Neutrophil (primary cell): ENCODE measurements at regions not wholly inside any gene's neighbourhood (a gene's known extent, or its start where the extent isn't known, plus 50 kb on each side); places are given as distances from the start of the nearest gene placed in this dataset.

Experiments used
- H3K27ac ChIP-seq: fragments of 200-600 bp; sonication (generic); 2 replicates; pipeline ENCODE4 v1.5.1; 2016; ENCODE audit warnings: mild to moderate bottlenecking, moderate library complexity
- H3K27me3 ChIP-seq: fragments of 200-600 bp; sonication (generic); 2 replicates; pipeline ENCODE4 v1.6.0; 2016; ENCODE audit warnings: mild to moderate bottlenecking
- H3K36me3 ChIP-seq: fragments of 200-600 bp; sonication (generic); 2 replicates; pipeline ENCODE4 v1.5.1; 2017
- H3K4me1 ChIP-seq, 2 experiments: fragments of 200-600 bp in 1 of 2; sonication (generic) in 1 of 2; 1 replicate in 1 of 2; 2 replicates in 1 of 2; pipeline versions ENCODE4 v1.5.1 to v1.6.1; 2013 to 2016; ENCODE audit warnings: low read depth in 1 of 2, low read length in 1 of 2, mild to moderate bottlenecking in 1 of 2, moderate library complexity in 1 of 2; ENCODE audit not compliant: control insufficient read depth in 1 of 2, insufficient read depth in 1 of 2
- H3K4me3 ChIP-seq, 2 experiments: fragments of 200-600 bp in 1 of 2; sonication (generic) in 1 of 2; 1 replicate in 1 of 2; 2 replicates in 1 of 2; pipeline ENCODE4 v1.5.1; 2013 to 2016; ENCODE audit warnings: low read depth in 1 of 2, low read length in 1 of 2, mild to moderate bottlenecking in 1 of 2, moderate library complexity in 1 of 2
- H3K9me3 ChIP-seq: fragments of 200-600 bp; sonication (generic); 2 replicates; pipeline ENCODE4 v1.5.1; 2016
- TF ChIP-seq, protein P1 (sequence below): fragments of 200-600 bp; sonication (generic); IDR thresholded peaks from 2 replicates; pipeline ENCODE4 v1.5.1; 2016; ENCODE audit warnings: antibody characterized with exemption

DNA sequence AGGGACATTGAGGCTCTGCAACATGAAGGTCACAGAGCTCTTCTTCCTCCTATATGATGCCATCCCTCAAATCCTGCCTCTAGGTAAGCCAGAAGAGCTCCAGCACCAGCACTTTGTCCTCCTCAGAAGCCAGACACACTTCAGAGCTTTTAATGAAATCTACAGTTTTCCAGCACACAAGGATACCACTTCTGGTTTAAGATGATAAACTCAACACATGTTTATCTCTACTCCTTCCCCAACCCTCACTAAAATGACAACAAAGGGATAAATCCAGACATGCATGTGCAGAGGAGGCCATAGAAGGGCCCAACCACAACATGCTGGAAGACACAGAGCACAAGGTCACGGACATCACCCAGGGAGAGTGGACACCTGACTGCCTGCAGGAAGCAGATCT is 195.3 kb downstream of the USP12 start:
- Histone ChIP-seq H3K27ac (no peak overlapping the region), H3K36me3 (no peaks in the 10 kb centered on the region), H3K4me1 (peaks cover 0 to 3% of the 10 kb centered on the region in 2 experiments), H3K4me3 (no peak overlapping the region), H3K27me3 (no peaks in the 10 kb centered on the region), H3K9me3 (no peaks in the 10 kb centered on the region)
- TF ChIP-seq, protein P1, sequence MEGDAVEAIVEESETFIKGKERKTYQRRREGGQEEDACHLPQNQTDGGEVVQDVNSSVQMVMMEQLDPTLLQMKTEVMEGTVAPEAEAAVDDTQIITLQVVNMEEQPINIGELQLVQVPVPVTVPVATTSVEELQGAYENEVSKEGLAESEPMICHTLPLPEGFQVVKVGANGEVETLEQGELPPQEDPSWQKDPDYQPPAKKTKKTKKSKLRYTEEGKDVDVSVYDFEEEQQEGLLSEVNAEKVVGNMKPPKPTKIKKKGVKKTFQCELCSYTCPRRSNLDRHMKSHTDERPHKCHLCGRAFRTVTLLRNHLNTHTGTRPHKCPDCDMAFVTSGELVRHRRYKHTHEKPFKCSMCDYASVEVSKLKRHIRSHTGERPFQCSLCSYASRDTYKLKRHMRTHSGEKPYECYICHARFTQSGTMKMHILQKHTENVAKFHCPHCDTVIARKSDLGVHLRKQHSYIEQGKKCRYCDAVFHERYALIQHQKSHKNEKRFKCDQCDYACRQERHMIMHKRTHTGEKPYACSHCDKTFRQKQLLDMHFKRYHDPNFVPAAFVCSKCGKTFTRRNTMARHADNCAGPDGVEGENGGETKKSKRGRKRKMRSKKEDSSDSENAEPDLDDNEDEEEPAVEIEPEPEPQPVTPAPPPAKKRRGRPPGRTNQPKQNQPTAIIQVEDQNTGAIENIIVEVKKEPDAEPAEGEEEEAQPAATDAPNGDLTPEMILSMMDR, result no peak

DNA sequence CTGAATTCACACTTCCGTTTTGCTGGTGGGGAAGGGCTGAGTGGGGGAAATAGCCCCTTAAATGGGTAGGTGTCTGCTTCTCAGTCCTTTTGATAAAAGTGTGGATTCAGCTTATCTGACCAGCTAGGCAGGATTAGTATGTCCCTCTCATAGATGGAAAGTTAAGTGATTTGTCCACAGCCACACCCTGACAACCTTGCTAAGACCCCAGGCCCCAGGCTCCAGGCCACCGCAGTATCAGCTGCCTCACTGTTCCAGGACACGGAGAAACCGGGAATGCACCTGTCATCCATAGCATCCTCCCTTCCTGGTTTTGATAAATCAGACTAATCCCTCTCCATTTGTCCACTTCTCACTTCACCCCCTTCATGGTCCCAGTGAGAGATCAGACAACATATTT is 197.7 kb downstream of the USP12 start:
- Histone ChIP-seq H3K4me1 (peaks cover 0 to 3% of the 10 kb centered on the region in 2 experiments), H3K9me3 (no peaks in the 10 kb centered on the region), H3K27me3 (no peaks in the 10 kb centered on the region), H3K27ac (no peak overlapping the region), H3K4me3 (no peak overlapping the region), H3K36me3 (no peaks in the 10 kb centered on the region)
- TF ChIP-seq, protein P1, result no peak

DNA sequence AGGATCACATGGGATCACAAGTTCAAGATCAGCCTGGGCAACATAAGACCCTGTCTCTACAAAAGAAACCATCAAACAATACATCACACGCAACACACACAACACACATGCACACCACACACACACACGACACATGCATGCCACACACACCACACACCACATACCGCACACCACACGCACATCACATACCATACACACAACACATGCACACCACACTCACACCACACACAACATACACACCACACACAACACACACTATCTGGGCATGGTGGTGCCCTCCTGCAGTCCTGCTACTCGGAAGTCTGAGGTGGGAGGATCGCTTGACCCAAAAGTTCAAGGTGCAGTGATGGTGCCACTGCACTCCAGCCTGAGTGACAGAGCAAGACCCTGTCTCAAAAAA is 198.3 kb downstream of the USP12 start:
- Histone ChIP-seq H3K27me3 (no peaks in the 10 kb centered on the region), H3K36me3 (no peaks in the 10 kb centered on the region), H3K27ac (no peak overlapping the region), H3K4me1 (peaks cover 0 to 3% of the 10 kb centered on the region in 2 experiments), H3K9me3 (no peaks in the 10 kb centered on the region), H3K4me3 (no peak overlapping the region)
- TF ChIP-seq, protein P1, result no peak

DNA sequence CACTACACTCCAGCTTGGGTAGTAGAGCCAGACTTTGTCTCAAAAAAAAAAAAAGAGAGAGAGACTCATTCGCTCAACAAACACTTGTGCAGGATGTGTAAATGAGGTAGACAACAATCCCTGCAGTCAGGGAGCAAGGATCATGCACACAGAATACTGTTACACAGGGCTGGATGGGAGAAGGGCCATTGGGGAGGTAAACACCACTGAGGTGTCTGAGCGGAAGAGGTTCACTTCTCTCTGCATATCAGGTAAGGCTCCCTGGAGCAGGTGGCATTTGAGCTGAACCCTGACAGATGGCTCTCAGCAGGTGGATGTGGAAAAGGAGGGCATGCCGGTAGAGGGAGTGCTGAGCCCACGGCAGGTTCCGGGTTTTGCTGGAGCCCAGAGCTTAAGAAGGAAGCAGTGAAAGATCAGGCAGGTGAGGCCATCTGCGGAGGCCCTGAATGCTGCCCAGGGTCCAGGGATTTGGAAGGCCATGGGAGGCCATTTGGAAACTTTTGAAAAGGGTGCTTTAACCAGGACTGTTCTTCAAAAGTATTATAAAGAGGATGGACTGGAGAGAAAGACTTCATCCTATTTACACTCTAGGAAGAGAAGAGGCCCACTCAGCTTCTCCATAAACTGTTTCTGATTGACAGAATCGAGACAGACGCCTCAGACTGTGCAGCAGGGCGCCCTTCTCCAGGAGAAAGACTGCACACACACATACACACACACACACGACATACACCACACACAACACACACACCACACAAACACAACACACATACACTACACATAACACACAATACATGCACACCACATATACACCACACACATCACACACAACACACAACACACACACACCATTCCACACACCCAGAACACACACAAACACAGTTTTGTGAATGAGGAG is 199.4 kb downstream of the USP12 start:
- no peak overlapping the region for H3K27ac ChIP-seq
- no peaks in the 10 kb centered on the region for H3K36me3 ChIP-seq
- H3K9me3 ChIP-seq, result no peaks in the 10 kb centered on the region
- TF ChIP-seq, protein P1, result no peak
- no peaks in the 10 kb centered on the region for H3K4me1 ChIP-seq
- H3K4me3 ChIP-seq, result no peak overlapping the region
- H3K27me3 ChIP-seq, result no peaks in the 10 kb centered on the region

DNA sequence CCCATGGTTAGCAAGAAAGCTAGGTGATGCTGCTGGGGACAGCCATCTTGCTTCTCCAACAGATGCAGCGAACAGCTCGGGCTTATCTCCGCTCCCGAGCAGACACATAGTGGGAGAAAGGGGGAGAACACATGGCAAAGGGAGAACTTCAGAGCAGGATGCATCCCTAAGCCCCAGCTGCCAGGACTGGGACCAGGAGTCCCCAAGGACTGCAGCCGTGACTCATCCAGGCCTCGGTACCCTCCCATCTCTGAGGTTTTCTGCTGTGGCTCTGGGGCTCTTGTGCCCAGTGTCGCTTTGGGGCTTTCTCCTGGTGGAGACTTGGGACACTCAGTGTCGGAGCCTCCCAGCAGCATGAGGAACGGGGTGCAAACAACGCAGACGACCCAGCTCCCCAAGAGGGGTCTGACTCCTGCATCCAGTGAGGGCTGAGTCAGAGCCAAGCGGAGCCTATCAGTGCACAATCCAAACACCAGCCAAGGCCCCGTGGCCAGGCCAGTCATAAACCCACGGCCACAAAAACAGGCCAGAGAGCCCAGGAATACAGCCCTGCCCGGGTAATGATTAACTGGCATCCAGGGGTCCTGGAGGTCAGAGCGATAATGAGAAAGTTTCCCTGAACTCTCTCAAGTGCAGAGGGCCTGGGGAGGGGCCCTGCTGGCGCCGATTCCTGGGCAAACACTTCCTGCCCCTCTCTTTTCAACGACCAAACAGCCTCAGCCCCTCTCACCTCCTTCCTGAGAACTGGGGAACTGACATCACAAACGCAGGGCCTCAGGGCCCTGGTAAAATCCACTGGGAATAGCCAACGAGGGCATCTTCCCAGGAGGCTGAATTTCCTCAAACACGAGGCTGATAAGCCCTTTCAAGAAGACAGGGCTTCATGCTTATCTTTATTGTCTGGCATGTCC is 202.9 kb downstream of the USP12 start:
- Histone ChIP-seq H3K9me3 (no peaks in the 10 kb centered on the region), H3K36me3 (no peaks in the 10 kb centered on the region), H3K4me1 (no peaks in the 10 kb centered on the region), H3K27me3 (no peaks in the 10 kb centered on the region), H3K27ac (no peak overlapping the region), H3K4me3 (no peak overlapping the region)
- TF ChIP-seq, protein P1, result no peak
